ENCODE measurements at regions not wholly inside any gene's neighbourhood (a gene's known extent, or its start where the extent isn't known, plus 50 kb on each side); places are given as distances from the start of the nearest gene placed in this dataset.

GRCh38 chr2:19046986-19047780 is 311.2 kb downstream of the OSR1 start:
- no peak for DNase-seq (ENCODE audit: low spot score)
- WGBS, result 86% methylated on average over 4 of the region's 4 CpGs
- H3K9ac ChIP-seq (ENCODE audit: low read depth in 1 of 2, low read length in 2 of 2), result no peak overlapping the region
- H3K36me3 ChIP-seq (ENCODE audit: control insufficient read depth in 4 of 4, insufficient read depth in 3 of 4, low read depth in 1 of 4, low read length in 3 of 4), result no peaks in the 10 kb centered on the region
- no peak for TF ChIP-seq FOXA2 (IDR thresholded peaks at IDR 0.05)
- no peak for TF ChIP-seq TAF1 (conservative IDR thresholded peaks at IDR 0.05)
- TF ChIP-seq SP1 (IDR thresholded peaks at IDR 0.05), result no peak
- TF ChIP-seq REST (IDR thresholded peaks at IDR 0.05), result no peak
- no peak for TF ChIP-seq MAX (IDR thresholded peaks at IDR 0.05)
- no peak for TF ChIP-seq GABPA (IDR thresholded peaks at IDR 0.05 in 1 of 2, conservative IDR thresholded peaks at IDR 0.05 in 1 of 2)
- no peak for TF ChIP-seq RXRA (IDR thresholded peaks at IDR 0.05)
- TF ChIP-seq FOXA1 (IDR thresholded peaks at IDR 0.05), result no peak
- H3K27me3 ChIP-seq (ENCODE audit: control insufficient read depth in 4 of 4, insufficient read depth in 4 of 4, low read length in 3 of 4), result no peaks in the 10 kb centered on the region
- no peak overlapping the region for H3K4me3 ChIP-seq (ENCODE audit: low read depth in 1 of 3, low read length in 3 of 3)
- H3K27ac ChIP-seq (ENCODE audit: low read depth in 1 of 2, low read length in 2 of 2), result no peak overlapping the region
- H3K4me1 ChIP-seq (ENCODE audit: control insufficient read depth in 4 of 4, insufficient read depth in 4 of 4, low read length in 3 of 4), result peaks cover 0 to 5% (median 1%) of the 10 kb centered on the region in 4 donors
- no peaks in the 10 kb centered on the region for H3K9me3 ChIP-seq (ENCODE audit: control insufficient read depth in 4 of 4, low read length in 3 of 4)

- WGBS, result 87% methylated on average over 4 of the region's 4 CpGs
These were observed 313.3 kb downstream of the OSR1 start for GRCh38 chr2:19045151-19045550.

More at GRCh38 chr2:19045151-19045550, 313.3 kb downstream of the OSR1 start:
- Histone ChIP-seq H3K9me3 (ENCODE audit: control insufficient read depth in 4 of 4, low read length in 3 of 4) (no peaks in the 10 kb centered on the region), H3K9ac (ENCODE audit: low read depth in 1 of 2, low read length in 2 of 2) (no peak overlapping the region), H3K4me3 (ENCODE audit: low read depth in 1 of 3, low read length in 3 of 3) (no peak overlapping the region), H3K27ac (ENCODE audit: low read depth in 1 of 2, low read length in 2 of 2) (no peak overlapping the region), H3K36me3 (ENCODE audit: control insufficient read depth in 4 of 4, insufficient read depth in 3 of 4, low read depth in 1 of 4, low read length in 3 of 4) (no peaks in the 10 kb centered on the region), H3K27me3 (ENCODE audit: control insufficient read depth in 4 of 4, insufficient read depth in 4 of 4, low read length in 3 of 4) (no peaks in the 10 kb centered on the region), H3K4me1 (ENCODE audit: control insufficient read depth in 4 of 4, insufficient read depth in 4 of 4, low read length in 3 of 4) (peaks cover 0 to 5% (median 1%) of the 10 kb centered on the region in 4 donors)
- DNase-seq (ENCODE audit: low spot score), result no peak
- no peak for TF ChIP-seq HNF4A (conservative IDR thresholded peaks at IDR 0.05)
- no peak for TF ChIP-seq MAX (IDR thresholded peaks at IDR 0.05)
- TF ChIP-seq TAF1 (conservative IDR thresholded peaks at IDR 0.05), result no peak
- TF ChIP-seq REST (IDR thresholded peaks at IDR 0.05), result no peak
- TF ChIP-seq ATF3 (IDR thresholded peaks at IDR 0.05), result no peak
- TF ChIP-seq FOXA1 (IDR thresholded peaks at IDR 0.05), result no peak
- TF ChIP-seq HNF4G (IDR thresholded peaks at IDR 0.05), result no peak
- TF ChIP-seq CTCF (IDR thresholded peaks at IDR 0.05; ENCODE audit: low read depth, low read length, missing input control), result no peak
- TF ChIP-seq RAD21 (IDR thresholded peaks at IDR 0.05), result no peak
- no peak for TF ChIP-seq YY1 (IDR thresholded peaks at IDR 0.05)
- no peak for TF ChIP-seq GABPA (IDR thresholded peaks at IDR 0.05 in 1 of 2, conservative IDR thresholded peaks at IDR 0.05 in 1 of 2)
- TF ChIP-seq SP1 (IDR thresholded peaks at IDR 0.05), result no peak

Data from liver (tissue), 8 donors.